Fibroblast of lung (primary cell): ENCODE measurements at regions not wholly inside any gene's neighbourhood (a gene's known extent, or its start where the extent isn't known, plus 50 kb on each side); places are given as distances from the start of the nearest gene placed in this dataset.
"Not testable (repeated sequence)": the region's sequence is repeated elsewhere in the genome, so short reads cannot be mapped to it uniquely, and the experiment has no call there.

Experiments used
- DNase-seq, 2 donors: peaks; one replicate each; pipeline versions ENCODE4 v3.0.0 to v3.0.0-alpha.2; 2010; ENCODE audit warnings: low read depth in 2 of 2
- H2AFZ ChIP-seq: 2 replicates; pipeline ENCODE4 v1.5.1; 2012; ENCODE audit warnings: low read length, control low read depth, inconsistent platforms
- H3K27ac ChIP-seq: 2 replicates; pipeline ENCODE4 v1.5.1; 2011; ENCODE audit warnings: low read length, control low read depth; ENCODE audit not compliant: insufficient read depth
- H3K27me3 ChIP-seq: 2 replicates; pipeline ENCODE4 v1.5.1; 2011; ENCODE audit warnings: mild to moderate bottlenecking, low read length; ENCODE audit not compliant: control insufficient read depth, insufficient read depth
- H3K36me3 ChIP-seq: 2 replicates; pipeline ENCODE4 v1.5.1; 2011; ENCODE audit warnings: low read length; ENCODE audit not compliant: control insufficient read depth, insufficient read depth
- H3K4me1 ChIP-seq: 2 replicates; pipeline ENCODE4 v1.5.1; 2011; ENCODE audit warnings: low read length; ENCODE audit not compliant: control insufficient read depth, insufficient read depth; ENCODE audit errors: extremely low read depth
- H3K4me2 ChIP-seq: 2 replicates; pipeline ENCODE4 v1.5.1; 2011; ENCODE audit warnings: low read length, control low read depth; ENCODE audit not compliant: insufficient read depth; ENCODE audit errors: extremely low read depth
- H3K4me3 ChIP-seq, 4 experiments: fragments of 200-600 bp in 1 of 4; sonication (generic) in 1 of 4; replicated peaks in 1 of 4; 2 replicates each; pipeline ENCODE4 v1.5.1; 2011 to 2016; ENCODE audit warnings: low read length in 4 of 4, low read depth in 3 of 4, mild to moderate bottlenecking in 3 of 4, control low read depth in 2 of 4, inconsistent platforms in 1 of 4, mixed read lengths in 1 of 4; ENCODE audit not compliant: insufficient read depth in 1 of 4; ENCODE audit errors: control extremely low read depth in 1 of 4
- H3K79me2 ChIP-seq: 2 replicates; pipeline ENCODE4 v1.5.1; 2012; ENCODE audit warnings: mild to moderate bottlenecking, low read length, inconsistent platforms; ENCODE audit not compliant: control insufficient read depth, insufficient read depth
- H3K9ac ChIP-seq: 2 replicates; pipeline ENCODE4 v1.5.1; 2011; ENCODE audit warnings: mild to moderate bottlenecking, low read length, control low read depth; ENCODE audit not compliant: insufficient read depth
- H3K9me3 ChIP-seq: 2 replicates; pipeline ENCODE4 v1.5.1; 2012; ENCODE audit warnings: low read depth, low read length; ENCODE audit not compliant: control insufficient read depth, insufficient read depth
- H4K20me1 ChIP-seq: 2 replicates; pipeline ENCODE4 v1.5.1; 2011; ENCODE audit warnings: low read length; ENCODE audit not compliant: control insufficient read depth, insufficient read depth; ENCODE audit errors: extremely low read depth
- EZH2 ChIP-seq: IDR thresholded peaks from 2 replicates; pipeline ENCODE4 v1.5.1; 2012; ENCODE audit warnings: low read length, control low read depth, mild to moderate bottlenecking; ENCODE audit errors: missing control alignments
- TF ChIP-seq, protein P1 (sequence below), 2 donors: IDR thresholded peaks in 1 of 2; conservative IDR thresholded peaks in 1 of 2; 1 replicate in 1 of 2; 2 replicates in 1 of 2; pipeline ENCODE4 v1.5.1; 2011 to 2012; ENCODE audit warnings: low read length in 2 of 2, control low read depth in 1 of 2, inconsistent platforms in 1 of 2, low read depth in 1 of 2, mild to moderate bottlenecking in 1 of 2

DNA sequence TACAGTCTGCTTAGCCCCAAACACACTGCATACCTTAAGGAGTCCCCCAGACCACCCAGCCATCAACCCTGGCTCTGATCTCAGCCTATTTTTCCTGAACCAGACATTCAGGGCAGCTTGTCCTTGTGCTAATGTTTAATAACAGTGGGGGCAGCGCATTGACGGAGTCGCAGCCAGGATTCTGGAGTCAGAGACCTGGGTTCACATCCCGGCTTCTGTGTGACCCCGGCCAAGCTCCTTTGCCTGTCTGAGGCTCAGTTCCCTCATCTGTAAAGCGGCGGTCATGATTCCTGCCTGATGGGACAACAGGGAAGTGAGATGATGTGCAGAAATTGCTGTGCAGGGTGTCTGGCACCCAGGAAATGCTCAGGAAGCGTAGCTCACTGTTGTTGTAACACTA, 63.1 kb downstream of the MATN1 start:
- Histone ChIP-seq H3K27me3 (no peaks in the 10 kb centered on the region), H3K4me2 (no peak overlapping the region), H3K4me3 (no peak overlapping the region), H3K9me3 (no peaks in the 10 kb centered on the region), H2AFZ (no peak overlapping the region), H3K9ac (no peak overlapping the region), H3K79me2 (no peaks in the 10 kb centered on the region), H3K4me1 (no peaks in the 10 kb centered on the region), H3K36me3 (no peaks in the 10 kb centered on the region), H4K20me1 (no peaks in the 10 kb centered on the region), H3K27ac (no peak overlapping the region)
- DNase-seq = no peak
- TF ChIP-seq, protein P1, sequence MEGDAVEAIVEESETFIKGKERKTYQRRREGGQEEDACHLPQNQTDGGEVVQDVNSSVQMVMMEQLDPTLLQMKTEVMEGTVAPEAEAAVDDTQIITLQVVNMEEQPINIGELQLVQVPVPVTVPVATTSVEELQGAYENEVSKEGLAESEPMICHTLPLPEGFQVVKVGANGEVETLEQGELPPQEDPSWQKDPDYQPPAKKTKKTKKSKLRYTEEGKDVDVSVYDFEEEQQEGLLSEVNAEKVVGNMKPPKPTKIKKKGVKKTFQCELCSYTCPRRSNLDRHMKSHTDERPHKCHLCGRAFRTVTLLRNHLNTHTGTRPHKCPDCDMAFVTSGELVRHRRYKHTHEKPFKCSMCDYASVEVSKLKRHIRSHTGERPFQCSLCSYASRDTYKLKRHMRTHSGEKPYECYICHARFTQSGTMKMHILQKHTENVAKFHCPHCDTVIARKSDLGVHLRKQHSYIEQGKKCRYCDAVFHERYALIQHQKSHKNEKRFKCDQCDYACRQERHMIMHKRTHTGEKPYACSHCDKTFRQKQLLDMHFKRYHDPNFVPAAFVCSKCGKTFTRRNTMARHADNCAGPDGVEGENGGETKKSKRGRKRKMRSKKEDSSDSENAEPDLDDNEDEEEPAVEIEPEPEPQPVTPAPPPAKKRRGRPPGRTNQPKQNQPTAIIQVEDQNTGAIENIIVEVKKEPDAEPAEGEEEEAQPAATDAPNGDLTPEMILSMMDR (conservative IDR thresholded peaks at IDR 0.05 in 1 of 2, IDR thresholded peaks at IDR 0.05 in 1 of 2; ENCODE audit: low read depth in 1 of 2, low read length in 2 of 2) = no peak
- no peak for TF ChIP-seq EZH2

DNA sequence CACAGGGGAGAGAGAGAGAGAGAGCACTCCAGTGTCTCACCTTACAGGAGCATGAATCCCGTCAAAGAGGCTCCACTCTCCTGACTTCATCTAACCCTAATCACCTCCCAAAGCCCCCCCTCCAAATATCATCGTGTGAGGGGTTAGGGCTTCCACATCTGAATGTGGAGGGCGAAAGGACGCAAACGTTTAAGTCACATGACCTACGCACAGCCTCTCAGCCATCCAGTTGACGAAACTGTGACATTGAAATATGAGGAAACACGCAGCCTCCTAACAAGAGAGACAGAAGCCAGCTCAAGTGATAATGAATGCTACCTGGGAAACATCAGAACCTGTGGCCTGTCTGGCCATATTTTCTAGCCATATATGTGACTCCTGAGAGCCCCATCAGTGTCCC, 63.7 kb downstream of the MATN1 start:
- no peaks in the 10 kb centered on the region for H3K9me3 ChIP-seq
- H3K27me3 ChIP-seq = no peaks in the 10 kb centered on the region
- no peak overlapping the region for H3K27ac ChIP-seq
- no peak overlapping the region for H3K9ac ChIP-seq
- no peak overlapping the region for H3K4me2 ChIP-seq
- H2AFZ ChIP-seq = no peak overlapping the region
- H3K4me3 ChIP-seq = no peak overlapping the region
- H3K79me2 ChIP-seq = no peaks in the 10 kb centered on the region
- TF ChIP-seq, protein P1 (conservative IDR thresholded peaks at IDR 0.05 in 1 of 2, IDR thresholded peaks at IDR 0.05 in 1 of 2; ENCODE audit: low read depth in 1 of 2, low read length in 2 of 2) = no peak
- no peak for TF ChIP-seq EZH2
- no peaks in the 10 kb centered on the region for H3K36me3 ChIP-seq
- no peaks in the 10 kb centered on the region for H4K20me1 ChIP-seq
- H3K4me1 ChIP-seq = no peaks in the 10 kb centered on the region
- no peak for DNase-seq

DNA sequence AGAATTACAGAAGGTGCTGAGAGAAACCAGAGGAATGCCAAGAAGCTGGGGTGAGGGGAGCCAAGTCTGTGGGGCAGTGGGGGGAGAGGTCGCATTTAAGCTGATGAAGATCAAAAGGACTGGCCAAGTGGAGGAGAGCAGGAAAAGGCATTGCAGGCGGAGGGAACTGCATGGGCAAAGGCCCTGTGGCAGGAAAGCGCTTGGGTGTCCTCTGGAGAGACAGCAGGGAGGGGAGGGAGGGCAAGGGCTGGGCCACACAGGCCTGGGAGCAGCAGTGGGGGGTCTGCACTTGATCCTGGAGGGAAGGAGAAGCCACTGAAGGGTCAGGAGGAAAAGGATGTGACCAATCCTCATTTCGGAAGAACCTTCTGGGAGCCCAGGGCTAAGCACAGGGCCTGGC, 65.0 kb downstream of the MATN1 start:
- H3K36me3 ChIP-seq, H2AFZ ChIP-seq, H3K27ac ChIP-seq, H3K4me3 ChIP-seq, H3K4me2 ChIP-seq, H3K79me2 ChIP-seq, H3K9ac ChIP-seq, H3K4me1 ChIP-seq, H3K9me3 ChIP-seq, H3K27me3 ChIP-seq, DNase-seq, H4K20me1 ChIP-seq: not testable (repeated sequence)

DNA sequence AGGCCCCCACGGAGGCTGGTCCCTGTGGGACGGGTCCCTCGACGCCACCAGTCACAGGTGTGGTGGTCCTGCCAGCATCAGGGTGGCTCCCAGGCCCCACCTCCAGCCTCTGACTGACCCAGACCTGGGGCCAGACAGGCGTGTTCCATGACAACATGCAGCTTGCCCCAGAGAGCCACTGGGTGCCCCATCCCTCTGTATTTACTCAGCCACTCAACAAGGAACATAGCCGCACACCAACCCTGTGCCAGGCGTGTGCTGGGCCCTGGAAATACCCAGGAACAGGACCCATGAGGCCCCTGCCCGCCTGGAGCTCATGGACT, 65.4 kb downstream of the MATN1 start:
- Histone ChIP-seq H3K4me3 (no peak overlapping the region), H3K27me3 (no peaks in the 10 kb centered on the region), H3K27ac (no peak overlapping the region), H3K4me1 (no peaks in the 10 kb centered on the region), H2AFZ (no peak overlapping the region), H3K36me3 (no peaks in the 10 kb centered on the region), H3K9me3 (no peaks in the 10 kb centered on the region), H4K20me1 (no peaks in the 10 kb centered on the region), H3K79me2 (no peaks in the 10 kb centered on the region), H3K9ac (no peak overlapping the region), H3K4me2 (no peak overlapping the region)
- TF ChIP-seq, protein P1 (conservative IDR thresholded peaks at IDR 0.05 in 1 of 2, IDR thresholded peaks at IDR 0.05 in 1 of 2; ENCODE audit: low read depth in 1 of 2, low read length in 2 of 2) = no peak
- TF ChIP-seq EZH2 = no peak
- DNase-seq = no peak
